SU-DHL-6 (cell line): ENCODE measurements at regions not wholly inside any gene's neighbourhood (a gene's known extent, or its start where the extent isn't known, plus 50 kb on each side); places are given as distances from the start of the nearest gene placed in this dataset.

Source experiments
- H2AFZ ChIP-seq: fragments of 200-600 bp; sonication (generic); 2 replicates; pipeline ENCODE4 v1.6.1; 2014; ENCODE audit warnings: low read depth, mild to moderate bottlenecking, moderate library complexity, mixed read lengths, antibody characterized with exemption, low read length; ENCODE audit not compliant: severe bottlenecking
- H3F3A ChIP-seq: fragments of 200-600 bp; shearing (Covaris generic); 2 replicates; pipeline ENCODE4 v1.6.0; 2016; ENCODE audit warnings: antibody characterized with exemption, mild to moderate bottlenecking; ENCODE audit not compliant: insufficient read depth
- H3K27ac ChIP-seq: fragments of 200-600 bp; sonication (generic); 2 replicates; pipeline ENCODE4 v1.5.1; 2016; ENCODE audit warnings: low read depth, mild to moderate bottlenecking, low read length, moderate library complexity, mixed read lengths
- H3K27me3 ChIP-seq: fragments of 200-600 bp; sonication (generic), shearing (Covaris generic); 2 replicates; pipeline ENCODE4 v1.6.0; 2014; ENCODE audit warnings: mild to moderate bottlenecking, low read length
- H3K36me3 ChIP-seq: fragments of 200-600 bp; sonication (generic); 2 replicates; pipeline ENCODE4 v1.6.1; 2014; ENCODE audit warnings: mild to moderate bottlenecking, low read length, mixed read lengths
- H3K4me2 ChIP-seq: fragments of 300-600, 200-600 bp; shearing (Covaris generic), sonication (generic); 2 replicates; pipeline ENCODE4 v1.6.0; 2014; ENCODE audit warnings: low read length, low read depth, mild to moderate bottlenecking; ENCODE audit not compliant: poor library complexity, severe bottlenecking
- H3K4me3 ChIP-seq: fragments of 200-600 bp; sonication (generic); 2 replicates; pipeline ENCODE4 v1.5.1; 2014; ENCODE audit warnings: antibody characterized with exemption, low read length, mild to moderate bottlenecking, mixed read lengths; ENCODE audit not compliant: insufficient read depth, poor library complexity, severe bottlenecking
- H3K79me2 ChIP-seq: fragments of 200-600 bp; sonication (generic); 2 replicates; pipeline ENCODE4 v1.6.1; 2014; ENCODE audit warnings: mild to moderate bottlenecking, low read length, moderate library complexity; ENCODE audit not compliant: insufficient read depth
- H3K9ac ChIP-seq: fragments of 200-600 bp; sonication (generic); 2 replicates; pipeline ENCODE4 v1.7.0; 2014; ENCODE audit warnings: mild to moderate bottlenecking, low read length
- H3K9me2 ChIP-seq: fragments of 200-600 bp; sonication (generic); replicated peaks from 2 replicates; pipeline ENCODE4 v1.6.1; 2014; ENCODE audit warnings: low read length; ENCODE audit not compliant: insufficient read depth
- H3K9me3 ChIP-seq: fragments of 200-600 bp; sonication (generic); 2 replicates; pipeline ENCODE4 v1.6.1; 2014; ENCODE audit warnings: low read length, mixed read lengths; ENCODE audit not compliant: insufficient read depth
- H4K20me1 ChIP-seq: fragments of 200-600 bp; sonication (generic); 2 replicates; pipeline ENCODE4 v1.6.1; 2014; ENCODE audit warnings: low read depth, mild to moderate bottlenecking, antibody characterized with exemption, low read length, moderate library complexity, mixed read lengths
- CTCF ChIP-seq: fragments of 200-600 bp; sonication (generic); IDR thresholded peaks from one replicate; pipeline ENCODE4 v1.5.1; 2017; ENCODE audit warnings: antibody characterized with exemption, mild to moderate bottlenecking, low read length, moderate library complexity; ENCODE audit not compliant: insufficient read depth, poor library complexity, severe bottlenecking
- EZH2phosphoT487 ChIP-seq: fragments of 200-600 bp; sonication (generic), shearing (Covaris generic); conservative IDR thresholded peaks from 2 replicates; pipeline ENCODE4 v1.6.1; 2018; ENCODE audit warnings: mild to moderate bottlenecking, antibody characterized with exemption, low read length, moderate library complexity, mixed read lengths

DNA sequence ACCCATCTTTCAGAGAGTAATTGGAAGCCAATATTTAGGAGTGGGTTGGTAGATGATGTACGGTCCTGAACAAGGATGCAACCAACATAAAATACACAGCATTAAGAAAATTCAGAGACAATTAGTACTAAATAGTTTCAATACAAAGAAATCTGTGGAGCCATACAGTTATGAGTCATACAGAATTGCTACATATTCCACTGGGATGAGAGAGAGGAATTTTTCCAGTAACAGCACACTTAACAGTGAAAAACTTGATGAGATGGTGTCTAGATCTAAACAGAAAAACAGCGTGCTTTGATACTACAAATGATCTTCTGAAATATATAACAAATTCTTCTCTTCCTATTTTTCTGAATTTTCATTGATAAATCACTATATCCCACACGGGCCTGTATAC is 1999.3 kb upstream of the CDH9 start:
- Histone ChIP-seq H3K27me3 (no peaks in the 10 kb centered on the region), H3K4me3 (no peak overlapping the region), H3K4me2 (no peak overlapping the region), H3K9me2 (no peaks in the 10 kb centered on the region), H3K79me2 (no peaks in the 10 kb centered on the region), H3F3A (no peaks in the 10 kb centered on the region), H3K27ac (no peak overlapping the region), H3K9ac (no peak overlapping the region), H3K36me3 (no peaks in the 10 kb centered on the region), H2AFZ (no peak overlapping the region), H3K9me3 (no peaks in the 10 kb centered on the region), H4K20me1 (no peaks in the 10 kb centered on the region)
- TF ChIP-seq EZH2phosphoT487 (no peak), CTCF (no peak)

DNA sequence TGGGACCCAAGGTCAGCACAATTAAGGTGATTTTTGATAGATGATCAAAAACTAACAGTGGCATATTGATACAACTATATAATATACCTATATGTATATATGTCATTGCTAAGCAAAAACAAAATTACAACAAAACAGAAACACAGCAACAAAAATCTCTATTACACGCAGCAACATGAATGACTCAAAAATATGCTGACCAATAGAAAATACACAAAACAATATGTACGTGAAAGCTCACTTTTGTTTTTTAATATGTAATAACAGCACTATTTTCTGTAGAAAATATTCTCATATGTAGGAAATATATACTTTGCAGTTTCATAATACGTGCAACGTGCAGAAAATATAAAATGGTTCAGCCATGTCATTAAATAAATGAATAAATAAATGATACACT is 1985.7 kb upstream of the CDH9 start:
- Histone ChIP-seq H3K27ac (no peak overlapping the region), H3F3A (no peaks in the 10 kb centered on the region), H3K27me3 (no peaks in the 10 kb centered on the region), H3K4me3 (no peak overlapping the region), H3K9me2 (no peaks in the 10 kb centered on the region), H3K9ac (no peak overlapping the region), H3K4me2 (no peak overlapping the region), H3K36me3 (no peaks in the 10 kb centered on the region), H2AFZ (no peak overlapping the region), H3K79me2 (no peaks in the 10 kb centered on the region), H3K9me3 (no peaks in the 10 kb centered on the region), H4K20me1 (no peaks in the 10 kb centered on the region)
- TF ChIP-seq EZH2phosphoT487 (no peak), CTCF (no peak)

DNA sequence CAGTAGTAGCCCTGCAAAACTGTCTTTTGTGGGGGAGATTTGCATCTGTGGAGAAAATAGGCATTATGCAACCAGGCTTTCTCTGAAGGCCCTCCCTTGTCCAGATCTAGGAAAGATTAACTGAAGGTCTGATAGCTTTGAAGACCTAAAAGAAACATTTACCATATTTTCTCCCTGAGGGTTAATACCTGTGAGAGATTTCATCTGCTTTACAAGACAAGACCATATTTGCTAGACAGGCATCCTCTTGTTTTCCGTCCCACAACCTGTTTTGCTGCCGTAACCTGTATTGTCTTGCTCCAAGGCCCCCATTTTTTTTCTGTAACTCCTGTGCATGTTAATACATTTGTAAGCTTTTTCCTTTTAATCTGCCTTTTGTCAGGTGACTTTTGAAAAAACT is 1985.2 kb upstream of the CDH9 start:
- Histone ChIP-seq H3K79me2 (no peaks in the 10 kb centered on the region), H3K36me3 (no peaks in the 10 kb centered on the region), H3K9ac (no peak overlapping the region), H3K4me2 (no peak overlapping the region), H3K27ac (no peak overlapping the region), H3K9me2 (no peaks in the 10 kb centered on the region), H3K9me3 (no peaks in the 10 kb centered on the region), H3K4me3 (no peak overlapping the region), H3K27me3 (no peaks in the 10 kb centered on the region), H2AFZ (no peak overlapping the region), H4K20me1 (no peaks in the 10 kb centered on the region), H3F3A (no peaks in the 10 kb centered on the region)
- no peak for TF ChIP-seq EZH2phosphoT487
- no peak for TF ChIP-seq CTCF

GRCh38 chr5:29017501-29017900 is 1979.1 kb upstream of the CDH9 start:
- H4K20me1 ChIP-seq = no peaks in the 10 kb centered on the region
- H3K79me2 ChIP-seq = no peaks in the 10 kb centered on the region
- H3K9me3 ChIP-seq = no peaks in the 10 kb centered on the region
- H3F3A ChIP-seq = no peaks in the 10 kb centered on the region
- H3K27ac ChIP-seq = no peak overlapping the region
- TF ChIP-seq CTCF (no peak), EZH2phosphoT487 (no peak)
- no peak overlapping the region for H3K4me3 ChIP-seq
- H3K9me2 ChIP-seq = no peaks in the 10 kb centered on the region
- no peak overlapping the region for H3K4me2 ChIP-seq
- H3K36me3 ChIP-seq = no peaks in the 10 kb centered on the region
- no peak overlapping the region for H3K9ac ChIP-seq
- no peak overlapping the region for H2AFZ ChIP-seq
- H3K27me3 ChIP-seq = no peaks in the 10 kb centered on the region
